Mammary epithelial cell (primary cell): ENCODE measurements at regions not wholly inside any gene's neighbourhood (a gene's known extent, or its start where the extent isn't known, plus 50 kb on each side); places are given as distances from the start of the nearest gene placed in this dataset.

Experiments
- CTCF ChIP-seq, 2 donors: IDR thresholded peaks in 1 of 2; conservative IDR thresholded peaks in 1 of 2; 2 replicates each; pipeline ENCODE4 v1.5.1; 2011 to 2012; ENCODE audit warnings: inconsistent platforms in 2 of 2, low read length in 2 of 2, mild to moderate bottlenecking in 2 of 2, control low read depth in 1 of 2, low read depth in 1 of 2; ENCODE audit not compliant: insufficient read depth in 1 of 2; ENCODE audit errors: extremely low read depth in 1 of 2
- EZH2 ChIP-seq: IDR thresholded peaks from 2 replicates; pipeline ENCODE4 v1.6.1; 2012; ENCODE audit warnings: low read length, inconsistent platforms, borderline replicate concordance

- TF ChIP-seq CTCF (conservative IDR thresholded peaks at IDR 0.05 in 1 of 2, IDR thresholded peaks at IDR 0.05 in 1 of 2; ENCODE audit: extremely low read depth in 1 of 2, insufficient read depth in 1 of 2, low read depth in 1 of 2, low read length in 2 of 2) (no peak), EZH2 (no peak)
These were observed 185.9 kb upstream of the ATP1B1 start for GRCh38 chr1:168920456-168921094.
